SW480 (cell line): ENCODE measurements at regions not wholly inside any gene's neighbourhood (a gene's known extent, or its start where the extent isn't known, plus 50 kb on each side); places are given as distances from the start of the nearest gene placed in this dataset.
"Not testable (repeated sequence)": the region's sequence is repeated elsewhere in the genome, so short reads cannot be mapped to it uniquely, and the experiment has no call there.

Experiments
- DNase-seq: peaks from one replicate; pipeline ENCODE4 v3.0.0-alpha.2; 2016; ENCODE audit warnings: low spot score

- DNase-seq: no peak
Observed at GRCh38 chr3:6435951-6436350, 425.0 kb upstream of the GRM7 start.

- DNase-seq: no peak
Observed at GRCh38 chr3:6437631-6438030, 423.3 kb upstream of the GRM7 start.

- DNase-seq: no peak
Observed at GRCh38 chr3:6438031-6438430, 422.9 kb upstream of the GRM7 start.

GRCh38 chr3:6439226-6439625 is 421.7 kb upstream of the GRM7 start:
- no peak for DNase-seq

GRCh38 chr3:6439824-6440223 is 421.1 kb upstream of the GRM7 start:
- no peak for DNase-seq

GRCh38 chr3:6444888-6445658 is 415.8 kb upstream of the GRM7 start:
- DNase-seq: no peak

- DNase-seq: no peak
Observed at GRCh38 chr3:6447166-6447801, 413.6 kb upstream of the GRM7 start.

- no peak for DNase-seq
Observed at GRCh38 chr3:6448011-6448410, 412.9 kb upstream of the GRM7 start.

- no peak for DNase-seq
Observed at GRCh38 chr3:6449099-6449498, 411.8 kb upstream of the GRM7 start.

GRCh38 chr3:6452974-6453373 is 407.9 kb upstream of the GRM7 start:
- no peak for DNase-seq

- no peak for DNase-seq
Observed at GRCh38 chr3:6455031-6455430, 405.9 kb upstream of the GRM7 start.

- DNase-seq: no peak
Observed at GRCh38 chr3:6467186-6467585, 393.7 kb upstream of the GRM7 start.

- DNase-seq: no peak
Observed at GRCh38 chr3:6468589-6468988, 392.3 kb upstream of the GRM7 start.

GRCh38 chr3:6471744-6472143 is 389.2 kb upstream of the GRM7 start:
- no peak for DNase-seq

- not testable (repeated sequence) for DNase-seq
Observed at GRCh38 chr3:6490487-6491327, 370.2 kb upstream of the GRM7 start.

GRCh38 chr3:6491768-6492167 is 369.1 kb upstream of the GRM7 start:
- no peak for DNase-seq

- DNase-seq: no peak
Observed at GRCh38 chr3:6492306-6492705, 368.6 kb upstream of the GRM7 start.

GRCh38 chr3:6498944-6499343 is 362.0 kb upstream of the GRM7 start:
- not testable (repeated sequence) for DNase-seq

- no peak for DNase-seq
Observed at GRCh38 chr3:6504347-6504746, 356.6 kb upstream of the GRM7 start.

GRCh38 chr3:6504834-6505233 is 356.1 kb upstream of the GRM7 start:
- no peak for DNase-seq

- DNase-seq: no peak
Observed at GRCh38 chr3:6508410-6508759, 352.5 kb upstream of the GRM7 start.

- DNase-seq: no peak
Observed at GRCh38 chr3:6509576-6509975, 351.3 kb upstream of the GRM7 start.

GRCh38 chr3:6510713-6511112 is 350.2 kb upstream of the GRM7 start:
- DNase-seq: no peak
